ENCODE measurements at regions not wholly inside any gene's neighbourhood (a gene's known extent, or its start where the extent isn't known, plus 50 kb on each side); places are given as distances from the start of the nearest gene placed in this dataset.

- Histone ChIP-seq H3K4me3 (ENCODE audit: low read depth, low read length) (no peak overlapping the region), H3K36me3 (no peaks in the 10 kb centered on the region), H3K27me3 (ENCODE audit: insufficient read depth, low read depth, severe bottlenecking) (no peaks in the 10 kb centered on the region), H3K27ac (no peak overlapping the region), H3K9me3 (ENCODE audit: severe bottlenecking) (no peaks in the 10 kb centered on the region)
- TF ChIP-seq, protein P1, sequence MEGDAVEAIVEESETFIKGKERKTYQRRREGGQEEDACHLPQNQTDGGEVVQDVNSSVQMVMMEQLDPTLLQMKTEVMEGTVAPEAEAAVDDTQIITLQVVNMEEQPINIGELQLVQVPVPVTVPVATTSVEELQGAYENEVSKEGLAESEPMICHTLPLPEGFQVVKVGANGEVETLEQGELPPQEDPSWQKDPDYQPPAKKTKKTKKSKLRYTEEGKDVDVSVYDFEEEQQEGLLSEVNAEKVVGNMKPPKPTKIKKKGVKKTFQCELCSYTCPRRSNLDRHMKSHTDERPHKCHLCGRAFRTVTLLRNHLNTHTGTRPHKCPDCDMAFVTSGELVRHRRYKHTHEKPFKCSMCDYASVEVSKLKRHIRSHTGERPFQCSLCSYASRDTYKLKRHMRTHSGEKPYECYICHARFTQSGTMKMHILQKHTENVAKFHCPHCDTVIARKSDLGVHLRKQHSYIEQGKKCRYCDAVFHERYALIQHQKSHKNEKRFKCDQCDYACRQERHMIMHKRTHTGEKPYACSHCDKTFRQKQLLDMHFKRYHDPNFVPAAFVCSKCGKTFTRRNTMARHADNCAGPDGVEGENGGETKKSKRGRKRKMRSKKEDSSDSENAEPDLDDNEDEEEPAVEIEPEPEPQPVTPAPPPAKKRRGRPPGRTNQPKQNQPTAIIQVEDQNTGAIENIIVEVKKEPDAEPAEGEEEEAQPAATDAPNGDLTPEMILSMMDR (IDR thresholded peaks at IDR 0.05; ENCODE audit: low read depth, low read length) = no peak
- DNase-seq = no peak
Measured at GRCh38 chr11:131073167-131073566, 156.9 kb upstream of the SNX19 start.

DNA sequence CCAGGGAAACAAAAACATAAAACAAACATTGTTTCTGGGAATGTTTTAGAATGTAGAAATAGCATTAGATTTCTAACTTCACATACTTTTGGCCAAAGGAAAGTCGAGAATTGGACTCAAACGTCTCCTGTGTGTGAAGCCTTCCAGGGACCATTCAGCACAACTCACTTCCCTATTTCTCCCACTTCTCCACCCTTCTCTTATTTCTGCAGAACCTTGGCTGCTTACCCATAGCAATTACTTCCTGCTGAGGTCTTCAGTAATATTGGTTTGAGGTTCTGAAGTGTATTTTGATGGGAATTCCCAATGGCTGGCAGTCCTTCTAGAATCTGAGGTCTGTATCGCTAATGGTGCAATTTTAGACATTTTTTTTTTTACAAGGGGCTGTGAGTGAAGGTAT lies 158.3 kb upstream of the SNX19 start:
- H3K4me3 ChIP-seq (ENCODE audit: low read depth, low read length) = no peak overlapping the region
- no peak for DNase-seq
- no peaks in the 10 kb centered on the region for H3K27me3 ChIP-seq (ENCODE audit: insufficient read depth, low read depth, severe bottlenecking)
- TF ChIP-seq, protein P1 (IDR thresholded peaks at IDR 0.05; ENCODE audit: low read depth, low read length) = no peak
- H3K36me3 ChIP-seq = no peaks in the 10 kb centered on the region
- H3K9me3 ChIP-seq (ENCODE audit: severe bottlenecking) = no peaks in the 10 kb centered on the region
- no peak overlapping the region for H3K27ac ChIP-seq

GRCh38 chr11:131077340-131077739 lies 161.1 kb upstream of the SNX19 start:
- H3K27me3 ChIP-seq (ENCODE audit: insufficient read depth, low read depth, severe bottlenecking) = no peaks in the 10 kb centered on the region
- no peak overlapping the region for H3K27ac ChIP-seq
- peaks cover 3% of the 10 kb centered on the region for H3K9me3 ChIP-seq (ENCODE audit: severe bottlenecking)
- DNase-seq = no peak
- TF ChIP-seq, protein P1 (IDR thresholded peaks at IDR 0.05; ENCODE audit: low read depth, low read length) = no peak
- no peaks in the 10 kb centered on the region for H3K36me3 ChIP-seq
- H3K4me3 ChIP-seq (ENCODE audit: low read depth, low read length) = no peak overlapping the region

GRCh38 chr11:131079036-131079435 lies 162.8 kb upstream of the SNX19 start:
- TF ChIP-seq, protein P1 (IDR thresholded peaks at IDR 0.05; ENCODE audit: low read depth, low read length) = no peak
- peaks cover 3% of the 10 kb centered on the region for H3K9me3 ChIP-seq (ENCODE audit: severe bottlenecking)
- H3K36me3 ChIP-seq = no peaks in the 10 kb centered on the region
- no peak overlapping the region for H3K27ac ChIP-seq
- DNase-seq = no peak
- no peaks in the 10 kb centered on the region for H3K27me3 ChIP-seq (ENCODE audit: insufficient read depth, low read depth, severe bottlenecking)
- no peak overlapping the region for H3K4me3 ChIP-seq (ENCODE audit: low read depth, low read length)

DNA sequence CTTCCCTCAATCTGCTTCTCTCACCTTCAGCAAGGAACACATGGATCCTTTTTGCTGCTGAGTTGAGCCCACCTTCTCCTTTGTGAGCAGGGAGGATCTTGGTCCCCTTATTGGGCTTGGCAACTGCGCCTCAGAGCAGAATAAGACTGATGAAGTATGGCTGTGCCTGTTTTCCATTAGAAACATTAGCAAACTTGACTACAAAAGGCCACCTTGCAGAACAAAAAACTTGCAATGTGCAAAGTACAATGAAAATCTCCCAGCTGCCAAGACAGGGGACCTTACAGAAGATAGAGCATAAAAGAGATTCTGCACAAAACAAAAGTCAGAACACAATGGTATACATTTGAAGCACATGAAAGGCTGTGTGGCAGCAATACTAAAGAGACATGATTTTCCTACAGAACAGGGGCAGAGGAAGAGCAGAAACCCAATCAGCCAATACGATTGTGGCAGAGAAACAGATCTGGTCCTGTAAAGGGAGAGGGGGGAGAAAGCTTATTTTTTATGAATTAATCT lies 173.5 kb upstream of the SNX19 start:
- Histone ChIP-seq H3K4me3 (ENCODE audit: low read depth, low read length) (no peak overlapping the region), H3K27me3 (ENCODE audit: insufficient read depth, low read depth, severe bottlenecking) (no peaks in the 10 kb centered on the region), H3K9me3 (ENCODE audit: severe bottlenecking) (no peaks in the 10 kb centered on the region), H3K27ac (no peak overlapping the region), H3K36me3 (no peaks in the 10 kb centered on the region)
- no peak for DNase-seq
- TF ChIP-seq, protein P1 (IDR thresholded peaks at IDR 0.05; ENCODE audit: low read depth, low read length) = no peak

DNA sequence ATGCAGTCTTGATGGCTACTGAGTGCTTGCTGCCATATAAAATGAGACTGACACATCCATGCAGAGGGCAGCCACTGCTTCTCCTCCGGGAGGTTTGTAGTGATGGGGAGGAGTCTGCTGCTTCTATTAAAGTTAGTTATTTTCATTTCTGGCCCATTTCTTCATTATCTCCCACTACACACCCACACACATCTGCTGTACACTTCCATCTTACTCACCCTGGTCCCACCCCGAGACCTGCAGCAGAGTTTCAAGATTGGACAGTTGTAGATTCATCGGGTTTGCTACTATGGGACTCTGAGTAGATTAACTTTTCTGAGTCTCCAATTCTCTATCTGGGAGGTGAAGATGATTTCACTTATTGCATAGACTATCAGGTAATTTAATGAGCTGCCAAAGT lies 176.2 kb upstream of the SNX19 start:
- TF ChIP-seq, protein P1 (IDR thresholded peaks at IDR 0.05; ENCODE audit: low read depth, low read length) = no peak
- H3K9me3 ChIP-seq (ENCODE audit: severe bottlenecking) = no peaks in the 10 kb centered on the region
- H3K27me3 ChIP-seq (ENCODE audit: insufficient read depth, low read depth, severe bottlenecking) = no peaks in the 10 kb centered on the region
- H3K4me3 ChIP-seq (ENCODE audit: low read depth, low read length) = no peak overlapping the region
- H3K36me3 ChIP-seq = no peaks in the 10 kb centered on the region
- H3K27ac ChIP-seq = no peak overlapping the region
- DNase-seq = no peak

Data from WERI-Rb-1 (cell line).